GM23248 (cell line): ENCODE measurements at regions not wholly inside any gene's neighbourhood (a gene's known extent, or its start where the extent isn't known, plus 50 kb on each side); places are given as distances from the start of the nearest gene placed in this dataset.

Experiments used
- EZH2 ChIP-seq: fragments of 200-600 bp; sonication (generic); IDR thresholded peaks from 2 replicates; pipeline ENCODE4 v1.6.1; 2018; ENCODE audit warnings: antibody characterized with exemption, mild to moderate bottlenecking; ENCODE audit not compliant: insufficient read depth, poor library complexity, severe bottlenecking
- EZH2phosphoT487 ChIP-seq: fragments of 200-600 bp; sonication (generic); IDR thresholded peaks from 2 replicates; pipeline ENCODE4 v1.6.1; 2018; ENCODE audit warnings: antibody characterized with exemption, moderate library complexity, mild to moderate bottlenecking, low read depth; ENCODE audit not compliant: insufficient read depth

GRCh38 chr7:119348491-119348890 is 924.5 kb upstream of the KCND2 start:
- no peak for TF ChIP-seq EZH2
- TF ChIP-seq EZH2phosphoT487: no peak
